Kidney epithelial cell (primary cell): ENCODE measurements at regions not wholly inside any gene's neighbourhood (a gene's known extent, or its start where the extent isn't known, plus 50 kb on each side); places are given as distances from the start of the nearest gene placed in this dataset.
"Not testable (repeated sequence)": the region's sequence is repeated elsewhere in the genome, so short reads cannot be mapped to it uniquely, and the experiment has no call there.

Experiments
- DNase-seq: peaks from one replicate; pipeline ENCODE4 v3.0.0-alpha.2; 2010; ENCODE audit warnings: low read depth
- H3K27me3 ChIP-seq: 2 replicates; pipeline ENCODE4 v1.6.0; 2011; ENCODE audit warnings: low read length; ENCODE audit not compliant: control insufficient read depth, insufficient read depth
- H3K36me3 ChIP-seq: 2 replicates; pipeline ENCODE4 v1.5.1; 2011; ENCODE audit warnings: low read length; ENCODE audit not compliant: control insufficient read depth, insufficient read depth
- H3K4me3 ChIP-seq: 2 replicates; pipeline ENCODE4 v1.5.1; 2011; ENCODE audit warnings: low read depth, mild to moderate bottlenecking, control low read depth, low read length
- TF ChIP-seq, protein P1 (sequence below): IDR thresholded peaks from 2 replicates; pipeline ENCODE4 v1.5.1; 2011; ENCODE audit warnings: mild to moderate bottlenecking, moderate library complexity, low read length, control low read depth, inconsistent platforms; ENCODE audit not compliant: insufficient read depth, poor library complexity, severe bottlenecking

- Histone ChIP-seq H3K36me3 (no peaks in the 10 kb centered on the region), H3K27me3 (peaks cover 2% of the 10 kb centered on the region), H3K4me3 (no peak overlapping the region)
- no peak for DNase-seq
- TF ChIP-seq, protein P1, sequence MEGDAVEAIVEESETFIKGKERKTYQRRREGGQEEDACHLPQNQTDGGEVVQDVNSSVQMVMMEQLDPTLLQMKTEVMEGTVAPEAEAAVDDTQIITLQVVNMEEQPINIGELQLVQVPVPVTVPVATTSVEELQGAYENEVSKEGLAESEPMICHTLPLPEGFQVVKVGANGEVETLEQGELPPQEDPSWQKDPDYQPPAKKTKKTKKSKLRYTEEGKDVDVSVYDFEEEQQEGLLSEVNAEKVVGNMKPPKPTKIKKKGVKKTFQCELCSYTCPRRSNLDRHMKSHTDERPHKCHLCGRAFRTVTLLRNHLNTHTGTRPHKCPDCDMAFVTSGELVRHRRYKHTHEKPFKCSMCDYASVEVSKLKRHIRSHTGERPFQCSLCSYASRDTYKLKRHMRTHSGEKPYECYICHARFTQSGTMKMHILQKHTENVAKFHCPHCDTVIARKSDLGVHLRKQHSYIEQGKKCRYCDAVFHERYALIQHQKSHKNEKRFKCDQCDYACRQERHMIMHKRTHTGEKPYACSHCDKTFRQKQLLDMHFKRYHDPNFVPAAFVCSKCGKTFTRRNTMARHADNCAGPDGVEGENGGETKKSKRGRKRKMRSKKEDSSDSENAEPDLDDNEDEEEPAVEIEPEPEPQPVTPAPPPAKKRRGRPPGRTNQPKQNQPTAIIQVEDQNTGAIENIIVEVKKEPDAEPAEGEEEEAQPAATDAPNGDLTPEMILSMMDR, result no peak
These were observed 141.5 kb upstream of the RFLNA start for GRCh38 chr12:124153392-124153791.

GRCh38 chr12:124157406-124157805, 137.5 kb upstream of the RFLNA start:
- Histone ChIP-seq H3K27me3 (peaks cover 9% of the 10 kb centered on the region), H3K4me3 (no peak overlapping the region), H3K36me3 (no peaks in the 10 kb centered on the region)
- no peak for DNase-seq
- TF ChIP-seq, protein P1, result no peak

DNA sequence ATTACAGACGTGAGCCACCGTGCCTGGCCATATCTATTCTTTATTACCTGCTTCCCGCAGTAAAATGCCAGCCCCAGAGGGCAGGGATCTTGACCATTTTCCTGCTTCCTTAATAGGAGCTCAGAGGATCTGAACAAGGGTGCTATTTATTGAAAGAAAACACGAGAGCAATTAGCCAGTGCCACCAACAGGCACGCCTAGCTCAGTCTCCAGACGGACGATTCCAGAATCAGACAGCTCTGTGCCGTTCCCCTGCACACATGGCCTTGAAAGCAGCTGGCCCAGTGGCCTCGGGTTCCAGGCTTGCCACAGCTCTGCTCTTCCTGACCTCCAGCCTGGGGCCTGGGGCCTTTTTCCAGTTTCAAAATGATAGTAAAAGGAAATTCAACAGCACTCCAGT, 135.2 kb upstream of the RFLNA start:
- Histone ChIP-seq H3K4me3 (no peak overlapping the region), H3K36me3 (no peaks in the 10 kb centered on the region), H3K27me3 (peaks cover 9% of the 10 kb centered on the region)
- TF ChIP-seq, protein P1, result no peak
- no peak for DNase-seq

GRCh38 chr12:124160097-124160756, 134.7 kb upstream of the RFLNA start:
- no peak for DNase-seq
- no peak overlapping the region for H3K4me3 ChIP-seq
- peaks cover 9% of the 10 kb centered on the region for H3K27me3 ChIP-seq
- TF ChIP-seq, protein P1, result no peak
- H3K36me3 ChIP-seq, result no peaks in the 10 kb centered on the region

GRCh38 chr12:124161402-124161801, 133.5 kb upstream of the RFLNA start:
- not testable (repeated sequence) for DNase-seq, H3K36me3 ChIP-seq, H3K4me3 ChIP-seq, H3K27me3 ChIP-seq

- no peaks in the 10 kb centered on the region for H3K36me3 ChIP-seq
- H3K4me3 ChIP-seq, result no peak overlapping the region
- peaks cover 9% of the 10 kb centered on the region for H3K27me3 ChIP-seq
- TF ChIP-seq, protein P1, result no peak
- no peak for DNase-seq
These were observed 132.5 kb upstream of the RFLNA start for GRCh38 chr12:124162151-124163110.
